Astrocyte (in vitro differentiated cells and primary cell): ENCODE measurements at regions not wholly inside any gene's neighbourhood (a gene's known extent, or its start where the extent isn't known, plus 50 kb on each side); places are given as distances from the start of the nearest gene placed in this dataset.

ENCODE experiments used
- DNase-seq: peaks from one replicate; pipeline ENCODE4 v3.0.0-alpha.2; 2010; ENCODE audit warnings: low read depth
- FAIRE-seq: peaks from 2 replicates; lab custom pipeline; 2011; peaks lifted over from hg19 to GRCh38; lab: Jason Lieb, UNC
- H2AFZ ChIP-seq: 2 replicates; pipeline ENCODE4 v1.6.0; 2012; ENCODE audit warnings: low read depth, low read length, inconsistent platforms
- H3K27ac ChIP-seq: 2 replicates; pipeline ENCODE4 v1.5.1; 2011; ENCODE audit warnings: low read depth, low read length, inconsistent platforms
- H3K27me3 ChIP-seq: 2 replicates; pipeline ENCODE4 v1.6.0; 2011; ENCODE audit warnings: low read length, inconsistent platforms; ENCODE audit not compliant: insufficient read depth
- H3K36me3 ChIP-seq: 2 replicates; pipeline ENCODE4 v1.5.1; 2011; ENCODE audit warnings: low read length, inconsistent platforms; ENCODE audit not compliant: insufficient read depth
- H3K4me1 ChIP-seq: 2 replicates; pipeline ENCODE4 v1.5.1; 2011; ENCODE audit warnings: low read length, inconsistent platforms; ENCODE audit not compliant: insufficient read depth
- H3K4me2 ChIP-seq: 2 replicates; pipeline ENCODE4 v1.6.0; 2012; ENCODE audit warnings: low read length, inconsistent platforms
- H3K4me3 ChIP-seq: 2 replicates; pipeline ENCODE4 v1.5.1; 2011; ENCODE audit warnings: low read depth, mild to moderate bottlenecking, low read length, inconsistent platforms; ENCODE audit not compliant: insufficient read depth
- H3K79me2 ChIP-seq: 2 replicates; pipeline ENCODE4 v1.6.0; 2012; ENCODE audit warnings: mild to moderate bottlenecking, low read length, inconsistent platforms; ENCODE audit not compliant: insufficient read depth
- H3K9ac ChIP-seq: 2 replicates; pipeline ENCODE4 v1.6.0; 2012; ENCODE audit warnings: mild to moderate bottlenecking, low read length, inconsistent platforms
- H3K9me3 ChIP-seq: 2 replicates; pipeline ENCODE4 v1.5.1; 2012; ENCODE audit warnings: low read depth, mild to moderate bottlenecking, low read length, inconsistent platforms; ENCODE audit not compliant: insufficient read depth
- H4K20me1 ChIP-seq: 2 replicates; pipeline ENCODE4 v1.6.0; 2012; ENCODE audit warnings: low read length, inconsistent platforms; ENCODE audit not compliant: insufficient read depth
- H3K27ac Mint-ChIP-seq: one replicate; pipeline ENCODE4 v1.8.0; 2021; ENCODE audit warnings: mild to moderate bottlenecking, mixed read lengths; ENCODE audit not compliant: unreplicated experiment
- H3K27me3 Mint-ChIP-seq: one replicate; pipeline ENCODE4 v1.8.0; 2021; ENCODE audit warnings: low read depth, mixed read lengths; ENCODE audit not compliant: unreplicated experiment
- H3K36me3 Mint-ChIP-seq: one replicate; pipeline ENCODE4 v1.8.0; 2021; ENCODE audit warnings: low read depth, mixed read lengths; ENCODE audit not compliant: unreplicated experiment
- H3K4me1 Mint-ChIP-seq: one replicate; pipeline ENCODE4 v1.8.0; 2021; ENCODE audit warnings: low read depth, mixed read lengths; ENCODE audit not compliant: unreplicated experiment
- H3K4me3 Mint-ChIP-seq: one replicate; pipeline ENCODE4 v1.8.0; 2021; ENCODE audit warnings: mild to moderate bottlenecking, moderate library complexity, mixed read lengths; ENCODE audit not compliant: unreplicated experiment
- H3K9me3 Mint-ChIP-seq: one replicate; pipeline ENCODE4 v1.8.0; 2021; ENCODE audit warnings: mild to moderate bottlenecking, mixed read lengths; ENCODE audit not compliant: unreplicated experiment
- CTCF ChIP-seq: IDR thresholded peaks from 2 replicates; pipeline ENCODE4 v1.5.1; 2011; ENCODE audit warnings: low read depth, mild to moderate bottlenecking, inconsistent platforms, low read length, moderate library complexity; ENCODE audit not compliant: insufficient read depth
- EZH2 ChIP-seq: IDR thresholded peaks from 2 replicates; pipeline ENCODE4 v1.6.1; 2012; ENCODE audit warnings: mild to moderate bottlenecking, low read length, inconsistent platforms; ENCODE audit not compliant: insufficient read depth

GRCh38 chr15:69627548-69628158, 175.0 kb downstream of the RPLP1 start:
- H3K4me3 ChIP-seq = no peak overlapping the region
- DNase-seq (no peak), FAIRE-seq (no peak)
- H3K36me3 Mint-ChIP-seq = peaks cover 3% of the 10 kb centered on the region
- no peak overlapping the region for H3K27ac ChIP-seq
- no peak overlapping the region for H3K4me2 ChIP-seq
- H3K27me3 ChIP-seq = peaks cover 16% of the 10 kb centered on the region
- H4K20me1 ChIP-seq = no peaks in the 10 kb centered on the region
- TF ChIP-seq EZH2 = no peak
- no peak for TF ChIP-seq CTCF
- no peaks in the 10 kb centered on the region for H3K79me2 ChIP-seq
- no peaks in the 10 kb centered on the region for H3K9me3 ChIP-seq
- peaks cover 17% of the 10 kb centered on the region for H3K9me3 Mint-ChIP-seq
- no peak overlapping the region for H3K27ac Mint-ChIP-seq
- no peaks in the 10 kb centered on the region for H3K4me1 ChIP-seq
- H3K9ac ChIP-seq = no peak overlapping the region
- no peak overlapping the region for H2AFZ ChIP-seq
- H3K4me1 Mint-ChIP-seq = no peaks in the 10 kb centered on the region
- H3K36me3 ChIP-seq = no peaks in the 10 kb centered on the region
- peaks cover 79% of the 10 kb centered on the region for H3K27me3 Mint-ChIP-seq
- no peak overlapping the region for H3K4me3 Mint-ChIP-seq

GRCh38 chr15:69628256-69629093, 175.9 kb downstream of the RPLP1 start:
- no peaks in the 10 kb centered on the region for H3K36me3 ChIP-seq
- H3K79me2 ChIP-seq = no peaks in the 10 kb centered on the region
- no peaks in the 10 kb centered on the region for H3K9me3 ChIP-seq
- no peak for FAIRE-seq
- H4K20me1 ChIP-seq = no peaks in the 10 kb centered on the region
- H3K27me3 Mint-ChIP-seq = peaks cover 76% of the 10 kb centered on the region
- H3K4me3 ChIP-seq = no peak overlapping the region
- H3K9me3 Mint-ChIP-seq = peaks cover 9% of the 10 kb centered on the region
- no peak overlapping the region for H2AFZ ChIP-seq
- no peak for TF ChIP-seq CTCF
- no peak overlapping the region for H3K4me3 Mint-ChIP-seq
- H3K4me1 ChIP-seq = no peaks in the 10 kb centered on the region
- H3K9ac ChIP-seq = no peak overlapping the region
- H3K27me3 ChIP-seq = peaks cover 21% of the 10 kb centered on the region
- no peaks in the 10 kb centered on the region for H3K36me3 Mint-ChIP-seq
- H3K27ac ChIP-seq = no peak overlapping the region
- no peak overlapping the region for H3K4me2 ChIP-seq
- no peaks in the 10 kb centered on the region for H3K4me1 Mint-ChIP-seq
- no peak for DNase-seq
- H3K27ac Mint-ChIP-seq = no peak overlapping the region

GRCh38 chr15:69629631-69630161, 177.1 kb downstream of the RPLP1 start:
- Mint-ChIP-seq H3K27me3 (peaks cover 64% of the 10 kb centered on the region), H3K4me1 (no peaks in the 10 kb centered on the region), H3K27ac (no peak overlapping the region), H3K36me3 (no peaks in the 10 kb centered on the region), H3K4me3 (no peak overlapping the region), H3K9me3 (peaks cover 2% of the 10 kb centered on the region)
- H3K4me2 ChIP-seq = no peak overlapping the region
- H3K36me3 ChIP-seq = no peaks in the 10 kb centered on the region
- FAIRE-seq (no peak), DNase-seq (no peak)
- H3K9me3 ChIP-seq = no peaks in the 10 kb centered on the region
- TF ChIP-seq CTCF (no peak), EZH2 (no peak)
- no peak overlapping the region for H3K4me3 ChIP-seq
- H3K4me1 ChIP-seq = no peaks in the 10 kb centered on the region
- H2AFZ ChIP-seq = no peak overlapping the region
- H3K27ac ChIP-seq = no peak overlapping the region
- H4K20me1 ChIP-seq = no peaks in the 10 kb centered on the region
- H3K79me2 ChIP-seq = no peaks in the 10 kb centered on the region
- H3K27me3 ChIP-seq = peaks cover 24% of the 10 kb centered on the region
- no peak overlapping the region for H3K9ac ChIP-seq
